ENCODE measurements at regions not wholly inside any gene's neighbourhood (a gene's known extent, or its start where the extent isn't known, plus 50 kb on each side); places are given as distances from the start of the nearest gene placed in this dataset.

DNA sequence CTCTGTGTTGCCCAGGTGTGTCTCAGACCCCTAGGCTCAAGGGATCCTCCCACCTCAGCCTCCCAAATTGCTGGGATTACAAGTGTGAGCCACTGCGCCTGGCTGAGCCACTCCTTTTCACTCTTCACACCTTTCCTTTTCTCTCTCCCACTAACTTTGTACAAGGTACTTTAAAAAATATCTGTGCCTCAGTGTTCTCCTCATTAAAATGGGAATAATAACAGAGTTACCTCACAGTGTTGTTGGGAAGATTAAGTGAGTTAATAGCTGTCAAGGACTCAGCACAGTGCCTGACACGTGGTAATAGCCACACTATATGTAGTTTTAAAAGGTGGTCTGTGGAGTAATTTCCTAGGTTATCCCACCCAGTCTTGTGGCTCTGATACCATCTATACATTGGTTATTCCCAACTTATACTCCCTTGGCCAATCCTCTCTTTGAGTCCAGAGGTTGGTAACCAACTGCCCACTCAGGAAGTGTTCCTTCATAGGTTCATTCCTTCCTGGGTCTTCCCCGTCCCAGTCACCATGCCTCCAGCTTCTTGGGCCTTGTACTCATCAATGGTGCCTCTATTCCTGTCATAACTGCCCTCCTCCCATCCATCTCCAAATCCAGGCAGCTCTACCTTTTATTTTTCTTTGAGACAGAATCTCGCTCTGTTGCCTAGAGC lies 78.6 kb upstream of the NAA20 start:
- Histone ChIP-seq H4K20me1 (ENCODE audit: control insufficient read depth, insufficient read depth, low read length, poor library complexity, severe bottlenecking) (no peaks in the 10 kb centered on the region), H2AFZ (ENCODE audit: insufficient read depth, low read depth, low read length, poor library complexity, severe bottlenecking) (no peak overlapping the region), H3K9me3 (ENCODE audit: control extremely low read depth in 1 of 3, control insufficient read depth in 2 of 3, insufficient read depth in 1 of 3, low read length in 2 of 3) (no peaks in the 10 kb centered on the region), H3K9ac (ENCODE audit: low read length) (no peak overlapping the region), H3K79me2 (ENCODE audit: control insufficient read depth, insufficient read depth, low read length) (no peaks in the 10 kb centered on the region), H3K4me3 (ENCODE audit: control extremely low read depth in 1 of 5, extremely low read depth in 1 of 5, insufficient read depth in 1 of 5, low read depth in 2 of 5, low read length in 4 of 5) (no peak overlapping the region), H3K36me3 (replicated peaks in 1 of 2; ENCODE audit: control extremely low read depth in 1 of 2, control insufficient read depth in 1 of 2, extremely low read depth in 1 of 2, insufficient read depth in 2 of 2, low read length in 1 of 2) (no peaks in the 10 kb centered on the region), H3K27me3 (replicated peaks in 1 of 4; ENCODE audit: control extremely low read depth in 1 of 4, control insufficient read depth in 3 of 4, insufficient read depth in 4 of 4, low read length in 3 of 4) (no peaks in the 10 kb centered on the region), H3K4me1 (ENCODE audit: control insufficient read depth in 2 of 2, insufficient read depth in 2 of 2, low read length in 2 of 2) (peaks cover 39 to 41% of the 10 kb centered on the region in 2 donors), H3K4me2 (replicated peaks; ENCODE audit: low read depth, low read length, poor library complexity, severe bottlenecking) (no peak overlapping the region), H3K27ac (ENCODE audit: low read length in 2 of 2) (no peak overlapping the region)
- H3K4me3 Mint-ChIP-seq: peak overlapping the region; percentile 46
- intact Hi-C loops (cut with micrococcal nuclease): loop anchor here (5.0 kb wide), 1 partner anchor 36 kb away; no protein-coding TSS in a partner anchor
- WGBS (ENCODE audit: insufficient coverage): 100% methylated on average over 3 of the region's 4 CpGs
- H3K9me3 Mint-ChIP-seq (ENCODE audit: insufficient read depth): no peaks in the 10 kb centered on the region
- H3K27ac Mint-ChIP-seq: no peak overlapping the region
- H3K4me1 Mint-ChIP-seq: peaks cover 53% of the 10 kb centered on the region
- POLR2A ChIA-PET: no interaction called here
- CTCF ChIA-PET: no interaction called here
- no peaks in the 10 kb centered on the region for H3K27me3 Mint-ChIP-seq
- DNase-seq (no peak), ATAC-seq (ENCODE audit: low read depth) (no peak)
- TF ChIP-seq EZH2 (IDR thresholded peaks at IDR 0.05; ENCODE audit: borderline replicate concordance, insufficient read depth, low read depth, low read length, poor library complexity, severe bottlenecking): no peak
- TF ChIP-seq CTCF (IDR thresholded peaks at IDR 0.05): no peak

DNA sequence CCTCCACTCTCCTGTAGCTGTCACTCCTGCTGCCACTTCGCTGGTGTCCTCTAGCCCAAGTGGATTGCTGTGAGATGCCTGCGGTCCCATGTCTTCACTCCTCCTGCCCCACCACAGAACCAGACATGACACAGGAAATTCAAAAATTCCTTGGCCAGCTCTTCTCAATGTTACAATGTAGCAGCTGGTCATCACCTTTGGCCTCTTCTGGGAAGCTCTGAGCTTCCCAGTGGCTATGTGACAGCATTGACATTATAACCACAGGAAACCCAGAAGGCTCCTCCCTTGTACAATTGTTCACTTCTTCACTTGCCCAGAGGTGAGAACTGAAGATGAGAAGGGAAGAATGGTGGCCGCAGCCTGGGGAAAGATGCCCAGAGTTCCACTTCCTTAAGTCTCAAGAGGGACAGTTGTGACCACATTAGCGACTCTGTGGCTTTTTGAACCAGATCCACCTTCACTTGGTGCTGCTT lies 76.1 kb upstream of the NAA20 start:
- no peak overlapping the region for H3K27ac Mint-ChIP-seq
- H3K4me3 Mint-ChIP-seq: no peak overlapping the region
- Histone ChIP-seq H3K4me2 (replicated peaks; ENCODE audit: low read depth, low read length, poor library complexity, severe bottlenecking) (no peak overlapping the region), H2AFZ (ENCODE audit: insufficient read depth, low read depth, low read length, poor library complexity, severe bottlenecking) (no peak overlapping the region), H3K4me1 (ENCODE audit: control insufficient read depth in 2 of 2, insufficient read depth in 2 of 2, low read length in 2 of 2) (peaks cover 24 to 26% of the 10 kb centered on the region in 2 donors), H3K9ac (ENCODE audit: low read length) (no peak overlapping the region), H4K20me1 (ENCODE audit: control insufficient read depth, insufficient read depth, low read length, poor library complexity, severe bottlenecking) (no peaks in the 10 kb centered on the region), H3K36me3 (replicated peaks in 1 of 2; ENCODE audit: control extremely low read depth in 1 of 2, control insufficient read depth in 1 of 2, extremely low read depth in 1 of 2, insufficient read depth in 2 of 2, low read length in 1 of 2) (no peaks in the 10 kb centered on the region), H3K4me3 (ENCODE audit: control extremely low read depth in 1 of 5, extremely low read depth in 1 of 5, insufficient read depth in 1 of 5, low read depth in 2 of 5, low read length in 4 of 5) (no peak overlapping the region), H3K27me3 (replicated peaks in 1 of 4; ENCODE audit: control extremely low read depth in 1 of 4, control insufficient read depth in 3 of 4, insufficient read depth in 4 of 4, low read length in 3 of 4) (no peaks in the 10 kb centered on the region), H3K79me2 (ENCODE audit: control insufficient read depth, insufficient read depth, low read length) (no peaks in the 10 kb centered on the region), H3K27ac (ENCODE audit: low read length in 2 of 2) (no peak overlapping the region), H3K9me3 (ENCODE audit: control extremely low read depth in 1 of 3, control insufficient read depth in 2 of 3, insufficient read depth in 1 of 3, low read length in 2 of 3) (no peaks in the 10 kb centered on the region)
- intact Hi-C loops (cut with micrococcal nuclease): no loop called here
- 51% methylated on average over 4 of the region's 4 CpGs for WGBS (ENCODE audit: insufficient coverage)
- POLR2A ChIA-PET: interaction anchor here (0.6 kb wide), 1 partner anchor 1974 kb away, joined by 3 read pairs; no protein-coding TSS in a partner anchor
- H3K27me3 Mint-ChIP-seq: no peaks in the 10 kb centered on the region
- no peak for TF ChIP-seq EZH2 (IDR thresholded peaks at IDR 0.05; ENCODE audit: borderline replicate concordance, insufficient read depth, low read depth, low read length, poor library complexity, severe bottlenecking)
- no peak for TF ChIP-seq CTCF (IDR thresholded peaks at IDR 0.05)
- CTCF ChIA-PET: interaction anchor here (1.5 kb wide), 1 partner anchor 38 kb away, joined by 6 read pairs; no protein-coding TSS in a partner anchor
- no peak for ATAC-seq (ENCODE audit: low read depth)
- no peak for DNase-seq
- no peaks in the 10 kb centered on the region for H3K9me3 Mint-ChIP-seq (ENCODE audit: insufficient read depth)
- H3K4me1 Mint-ChIP-seq: peaks cover 37% of the 10 kb centered on the region
